ENCODE measurements at regions not wholly inside any gene's neighbourhood (a gene's known extent, or its start where the extent isn't known, plus 50 kb on each side); places are given as distances from the start of the nearest gene placed in this dataset.

- TF ChIP-seq RAD21 (IDR thresholded peaks at IDR 0.05) (no peak), EGR1 (IDR thresholded peaks at IDR 0.05; ENCODE audit: low read depth in 2 of 2) (no peak), YY1 (IDR thresholded peaks at IDR 0.05) (no peak), CTCF (IDR thresholded peaks at IDR 0.05; ENCODE audit: low read depth, low read length, missing input control) (no peak), REST (IDR thresholded peaks at IDR 0.05) (no peak), ATF3 (IDR thresholded peaks at IDR 0.05) (no peak)
Observed at GRCh38 chr3:86562090-86562489, 428.9 kb downstream of the VGLL3 start.
